Caco-2 (cell line): ENCODE measurements at regions not wholly inside any gene's neighbourhood (a gene's known extent, or its start where the extent isn't known, plus 50 kb on each side); places are given as distances from the start of the nearest gene placed in this dataset.
"Not testable (repeated sequence)": the region's sequence is repeated elsewhere in the genome, so short reads cannot be mapped to it uniquely, and the experiment has no call there.

ENCODE experiments used
- BruUV-seq: library from RNA; stranded (reverse); fragments of 400-500 nt; replicated peaks from 2 replicates; lab custom pipeline; 2021; lab: Mats Ljungman, UMichigan
- CTCF ChIA-PET: fragments of 300-600 bp; sonication (Branson Sonifier 250); formaldehyde crosslinking; loops from one replicate; lab custom pipeline; 2022; ENCODE audit warnings: antibody characterized with exemption; lab: Charles Lee
- POLR2A ChIA-PET: fragments of 300-600 bp; sonication (Branson Sonifier 250); formaldehyde crosslinking; loops from one replicate; lab custom pipeline; 2022; ENCODE audit warnings: antibody characterized with exemption; lab: Charles Lee
- DNase-seq, 2 experiments: peaks; one replicate each; pipeline versions ENCODE4 v3.0.0 to v3.0.0-alpha.2; 2020 to 2022
- H3K27me3 ChIP-seq: replicated peaks from 2 replicates; pipeline ENCODE4 v1.6.0; 2011; ENCODE audit warnings: low read length; ENCODE audit not compliant: control insufficient read depth, insufficient read depth
- H3K36me3 ChIP-seq: 2 replicates; pipeline ENCODE4 v1.5.1; 2011; ENCODE audit warnings: low read length; ENCODE audit not compliant: control insufficient read depth, insufficient read depth
- H3K4me1 ChIP-seq: fragments of 250-450 bp; sonication (Bioruptor Pico); 2 replicates; pipeline ENCODE4 v1.5.1; 2020; ENCODE audit warnings: mild to moderate bottlenecking
- H3K4me3 ChIP-seq: 2 replicates; pipeline ENCODE4 v1.5.1; 2011; ENCODE audit warnings: low read depth, mild to moderate bottlenecking, control low read depth, low read length
- H3K9me3 ChIP-seq: fragments of 250-450 bp; sonication (Bioruptor Pico); 2 replicates; pipeline ENCODE4 v1.5.1; 2020; ENCODE audit warnings: mild to moderate bottlenecking, moderate library complexity
- H3K27ac Mint-ChIP-seq: one replicate; pipeline ENCODE4 v1.8.0; 2022; ENCODE audit warnings: mixed read lengths; ENCODE audit not compliant: unreplicated experiment
- H3K27me3 Mint-ChIP-seq: one replicate; pipeline ENCODE4 v1.8.0; 2022; ENCODE audit warnings: mixed read lengths; ENCODE audit not compliant: insufficient read depth, unreplicated experiment
- H3K36me3 Mint-ChIP-seq: one replicate; pipeline ENCODE4 v1.8.0; 2022; ENCODE audit warnings: mild to moderate bottlenecking, mixed read lengths; ENCODE audit not compliant: insufficient read depth, unreplicated experiment
- H3K4me1 Mint-ChIP-seq: one replicate; pipeline ENCODE4 v1.8.0; 2022; ENCODE audit warnings: low read depth, mixed read lengths; ENCODE audit not compliant: unreplicated experiment
- H3K4me3 Mint-ChIP-seq: one replicate; pipeline ENCODE4 v1.8.0; 2022; ENCODE audit warnings: mild to moderate bottlenecking, moderate library complexity, mixed read lengths; ENCODE audit not compliant: unreplicated experiment
- H3K9me3 Mint-ChIP-seq: one replicate; pipeline ENCODE4 v1.8.0; 2022; ENCODE audit warnings: mixed read lengths; ENCODE audit not compliant: unreplicated experiment
- CTCF ChIP-seq, 2 experiments: fragments of 200-600 bp in 1 of 2; IDR thresholded peaks; 1 replicate in 1 of 2; 2 replicates in 1 of 2; pipeline versions ENCODE4 v1.5.1 to v1.8.0; 2011 to 2022; ENCODE audit warnings: antibody characterized with exemption in 1 of 2, control low read depth in 1 of 2, inconsistent platforms in 1 of 2, low read depth in 1 of 2, low read length in 1 of 2, mild to moderate bottlenecking in 1 of 2, moderate library complexity in 1 of 2; ENCODE audit not compliant: insufficient read depth in 1 of 2, severe bottlenecking in 1 of 2, unreplicated experiment in 1 of 2
- intact Hi-C: fragments of 100-400 bp; cut with micrococcal nuclease; formaldehyde crosslinking; loops from one replicate; pipeline ENCODE4 v1.10.0; 2022; ENCODE audit not compliant: unreplicated experiment

GRCh38 chr3:110352841-110353604 lies 718.6 kb upstream of the NECTIN3 start:
- no peak overlapping the region for H3K4me3 Mint-ChIP-seq
- no TSS peak for BruUV-seq
- H3K27ac Mint-ChIP-seq, result no peak overlapping the region
- Histone ChIP-seq H3K4me3 (no peak overlapping the region), H3K36me3 (no peaks in the 10 kb centered on the region), H3K9me3 (no peaks in the 10 kb centered on the region), H3K27me3 (no peaks in the 10 kb centered on the region), H3K4me1 (no peaks in the 10 kb centered on the region)
- intact Hi-C loops, result no loop called here
- no peaks in the 10 kb centered on the region for H3K27me3 Mint-ChIP-seq
- POLR2A ChIA-PET, result no interaction called here
- H3K9me3 Mint-ChIP-seq, result peaks cover 9% of the 10 kb centered on the region
- CTCF ChIA-PET, result no interaction called here
- no peak for DNase-seq
- no peaks in the 10 kb centered on the region for H3K4me1 Mint-ChIP-seq
- no peak for TF ChIP-seq CTCF (IDR thresholded peaks at IDR 0.05; ENCODE audit: insufficient read depth in 1 of 2, low read depth in 1 of 2, low read length in 1 of 2, severe bottlenecking in 1 of 2, unreplicated experiment in 1 of 2)
- H3K36me3 Mint-ChIP-seq, result no peaks in the 10 kb centered on the region

GRCh38 chr3:110362751-110363150 lies 708.9 kb upstream of the NECTIN3 start:
- H3K4me1 Mint-ChIP-seq, result no peaks in the 10 kb centered on the region
- ChIA-PET CTCF (no interaction called here), POLR2A (no interaction called here)
- no peaks in the 10 kb centered on the region for H3K27me3 Mint-ChIP-seq
- H3K27me3 ChIP-seq, result no peaks in the 10 kb centered on the region
- H3K36me3 ChIP-seq, result no peaks in the 10 kb centered on the region
- intact Hi-C loops, result no loop called here
- peaks cover 9% of the 10 kb centered on the region for H3K9me3 Mint-ChIP-seq
- TF ChIP-seq CTCF (IDR thresholded peaks at IDR 0.05; ENCODE audit: insufficient read depth in 1 of 2, low read depth in 1 of 2, low read length in 1 of 2, severe bottlenecking in 1 of 2, unreplicated experiment in 1 of 2), result no peak
- no peaks in the 10 kb centered on the region for H3K4me1 ChIP-seq
- no peak overlapping the region for H3K4me3 ChIP-seq
- H3K4me3 Mint-ChIP-seq, result no peak overlapping the region
- DNase-seq, result no peak
- no peaks in the 10 kb centered on the region for H3K9me3 ChIP-seq
- H3K36me3 Mint-ChIP-seq, result no peaks in the 10 kb centered on the region
- no TSS peak for BruUV-seq
- H3K27ac Mint-ChIP-seq, result no peak overlapping the region

- intact Hi-C loops, H3K9me3 Mint-ChIP-seq, H3K36me3 ChIP-seq, POLR2A ChIA-PET, H3K4me1 Mint-ChIP-seq, H3K27me3 Mint-ChIP-seq, H3K4me1 ChIP-seq, CTCF ChIA-PET, DNase-seq, H3K27me3 ChIP-seq, H3K4me3 Mint-ChIP-seq, H3K9me3 ChIP-seq, H3K4me3 ChIP-seq, H3K36me3 Mint-ChIP-seq, H3K27ac Mint-ChIP-seq, BruUV-seq: not testable (repeated sequence)
Measured at GRCh38 chr3:110367289-110367688, 704.3 kb upstream of the NECTIN3 start.
